Loucy (cell line): ENCODE measurements at regions not wholly inside any gene's neighbourhood (a gene's known extent, or its start where the extent isn't known, plus 50 kb on each side); places are given as distances from the start of the nearest gene placed in this dataset.

Experiments used
- CTCF ChIP-seq: fragments of 200-600 bp; sonication (generic); conservative IDR thresholded peaks from 2 replicates; pipeline ENCODE4 v1.5.1; 2014; ENCODE audit warnings: mild to moderate bottlenecking, antibody characterized with exemption, low read length
- EZH2phosphoT487 ChIP-seq: fragments of 200-600 bp; IDR thresholded peaks from 2 replicates; pipeline ENCODE4 v1.6.1; 2018; ENCODE audit warnings: antibody characterized with exemption, mild to moderate bottlenecking, moderate library complexity, borderline replicate concordance

GRCh38 chr12:131513606-131514005 lies 197.3 kb upstream of the SFSWAP start:
- TF ChIP-seq CTCF (no peak), EZH2phosphoT487 (no peak)
